Chondrocyte (in vitro differentiated cells): ENCODE measurements at regions not wholly inside any gene's neighbourhood (a gene's known extent, or its start where the extent isn't known, plus 50 kb on each side); places are given as distances from the start of the nearest gene placed in this dataset.

Experiments
- DNase-seq: peaks from one replicate; pipeline ENCODE4 v3.0.0; 2021; ENCODE audit warnings: mixed read lengths, low spot score
- H3K27ac Mint-ChIP-seq: one replicate; pipeline ENCODE4 v1.8.0; 2021; ENCODE audit warnings: mild to moderate bottlenecking, moderate library complexity, mixed read lengths; ENCODE audit not compliant: unreplicated experiment
- H3K27me3 Mint-ChIP-seq: 2 replicates; pipeline ENCODE4 v1.8.0; 2021; ENCODE audit warnings: low read depth, mixed read lengths
- H3K36me3 Mint-ChIP-seq: 2 replicates; pipeline ENCODE4 v1.8.0; 2021; ENCODE audit warnings: low read depth, mixed read lengths
- H3K4me1 Mint-ChIP-seq: 2 replicates; pipeline ENCODE4 v1.8.0; 2021; ENCODE audit warnings: low read depth, mild to moderate bottlenecking, mixed read lengths
- H3K4me3 Mint-ChIP-seq: one replicate; pipeline ENCODE4 v1.8.0; 2021; ENCODE audit warnings: mild to moderate bottlenecking, moderate library complexity, mixed read lengths; ENCODE audit not compliant: unreplicated experiment
- H3K9me3 Mint-ChIP-seq: 2 replicates; pipeline ENCODE4 v1.8.0; 2021; ENCODE audit warnings: low read depth, mixed read lengths
- TF ChIP-seq, protein P1 (sequence below): fragments of 200-600 bp; sonication (generic); IDR thresholded peaks from 2 replicates; pipeline ENCODE4 v1.5.0; 2021; ENCODE audit warnings: antibody characterized with exemption, mild to moderate bottlenecking, moderate library complexity

DNA sequence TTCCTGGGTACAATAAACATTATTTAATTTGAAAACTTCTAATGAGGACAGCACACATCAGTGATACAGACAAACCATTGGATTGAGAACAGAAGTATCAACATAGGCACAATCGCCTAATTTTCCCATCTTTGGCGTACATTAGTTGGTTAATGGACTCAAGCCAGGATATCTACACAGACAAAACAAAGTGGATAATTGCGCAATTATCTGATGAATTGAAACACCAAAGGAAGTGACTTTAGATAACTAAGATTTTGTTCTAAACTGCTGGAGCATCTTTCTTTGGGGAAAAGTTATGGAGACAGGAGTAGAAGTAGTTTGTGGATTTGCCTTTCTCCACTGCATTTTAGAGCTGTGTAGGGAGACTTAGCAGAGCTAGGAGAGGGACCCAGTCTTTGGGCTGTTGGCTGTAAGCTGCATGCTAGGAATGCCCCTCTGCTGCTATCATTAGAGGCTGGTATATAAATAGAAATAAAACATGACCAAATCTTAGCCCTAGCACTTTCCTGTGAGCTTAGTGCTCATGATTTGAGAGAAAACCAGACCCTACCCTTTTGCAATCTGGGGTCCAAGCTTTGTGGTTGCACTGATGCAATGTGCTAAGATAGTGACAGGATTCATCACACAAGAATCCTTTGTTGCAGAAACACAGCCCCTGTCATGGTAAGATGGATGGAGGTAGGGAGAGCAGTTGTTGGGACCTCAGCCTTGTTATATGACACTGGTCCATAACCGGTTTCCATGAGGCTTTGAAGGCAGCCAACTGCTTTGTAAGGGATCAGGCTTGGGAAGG lies 264.5 kb upstream of the PIK3C3 start:
- no peaks in the 10 kb centered on the region for H3K36me3 Mint-ChIP-seq
- H3K4me3 Mint-ChIP-seq: no peak overlapping the region
- H3K27ac Mint-ChIP-seq: no peak overlapping the region
- H3K4me1 Mint-ChIP-seq: peaks cover 2% of the 10 kb centered on the region
- DNase-seq: no peak
- TF ChIP-seq, protein P1, sequence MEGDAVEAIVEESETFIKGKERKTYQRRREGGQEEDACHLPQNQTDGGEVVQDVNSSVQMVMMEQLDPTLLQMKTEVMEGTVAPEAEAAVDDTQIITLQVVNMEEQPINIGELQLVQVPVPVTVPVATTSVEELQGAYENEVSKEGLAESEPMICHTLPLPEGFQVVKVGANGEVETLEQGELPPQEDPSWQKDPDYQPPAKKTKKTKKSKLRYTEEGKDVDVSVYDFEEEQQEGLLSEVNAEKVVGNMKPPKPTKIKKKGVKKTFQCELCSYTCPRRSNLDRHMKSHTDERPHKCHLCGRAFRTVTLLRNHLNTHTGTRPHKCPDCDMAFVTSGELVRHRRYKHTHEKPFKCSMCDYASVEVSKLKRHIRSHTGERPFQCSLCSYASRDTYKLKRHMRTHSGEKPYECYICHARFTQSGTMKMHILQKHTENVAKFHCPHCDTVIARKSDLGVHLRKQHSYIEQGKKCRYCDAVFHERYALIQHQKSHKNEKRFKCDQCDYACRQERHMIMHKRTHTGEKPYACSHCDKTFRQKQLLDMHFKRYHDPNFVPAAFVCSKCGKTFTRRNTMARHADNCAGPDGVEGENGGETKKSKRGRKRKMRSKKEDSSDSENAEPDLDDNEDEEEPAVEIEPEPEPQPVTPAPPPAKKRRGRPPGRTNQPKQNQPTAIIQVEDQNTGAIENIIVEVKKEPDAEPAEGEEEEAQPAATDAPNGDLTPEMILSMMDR: no peak
- peaks cover 6% of the 10 kb centered on the region for H3K9me3 Mint-ChIP-seq
- H3K27me3 Mint-ChIP-seq: peaks cover 17% of the 10 kb centered on the region

DNA sequence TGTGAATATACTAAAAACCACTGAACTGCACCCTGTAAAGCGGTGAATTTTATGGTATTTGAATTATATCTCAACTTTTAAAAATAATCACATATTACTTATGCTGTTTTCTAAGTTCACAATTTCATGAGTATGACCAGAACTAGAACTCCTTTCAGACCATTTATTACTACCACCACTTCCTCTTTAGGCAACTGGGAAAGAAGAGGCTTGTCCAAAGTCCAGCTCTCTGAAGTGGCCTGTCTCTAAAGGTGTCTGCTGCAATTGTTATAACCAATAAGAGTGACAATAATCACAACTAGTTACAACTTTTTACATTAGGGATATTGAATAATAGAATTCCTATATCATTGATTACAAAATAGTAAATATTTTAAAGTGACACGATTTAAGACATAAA lies 267.9 kb upstream of the PIK3C3 start:
- peaks cover 15% of the 10 kb centered on the region for H3K9me3 Mint-ChIP-seq

GRCh38 chr18:41681138-41681880 lies 273.7 kb upstream of the PIK3C3 start:
- Mint-ChIP-seq H3K9me3 (peaks cover 11% of the 10 kb centered on the region), H3K4me3 (no peak overlapping the region), H3K36me3 (peaks cover 2% of the 10 kb centered on the region), H3K27me3 (peaks cover 43% of the 10 kb centered on the region), H3K4me1 (no peaks in the 10 kb centered on the region), H3K27ac (no peak overlapping the region)
- TF ChIP-seq, protein P1: no peak
- no peak for DNase-seq

More for the DNA sequence above, 267.9 kb upstream of the PIK3C3 start:
- TF ChIP-seq, protein P1: no peak
- H3K4me1 Mint-ChIP-seq: no peaks in the 10 kb centered on the region
- no peak for DNase-seq
- H3K27ac Mint-ChIP-seq: no peak overlapping the region
- H3K4me3 Mint-ChIP-seq: no peak overlapping the region
- peaks cover 15% of the 10 kb centered on the region for H3K27me3 Mint-ChIP-seq
- no peaks in the 10 kb centered on the region for H3K36me3 Mint-ChIP-seq

DNA sequence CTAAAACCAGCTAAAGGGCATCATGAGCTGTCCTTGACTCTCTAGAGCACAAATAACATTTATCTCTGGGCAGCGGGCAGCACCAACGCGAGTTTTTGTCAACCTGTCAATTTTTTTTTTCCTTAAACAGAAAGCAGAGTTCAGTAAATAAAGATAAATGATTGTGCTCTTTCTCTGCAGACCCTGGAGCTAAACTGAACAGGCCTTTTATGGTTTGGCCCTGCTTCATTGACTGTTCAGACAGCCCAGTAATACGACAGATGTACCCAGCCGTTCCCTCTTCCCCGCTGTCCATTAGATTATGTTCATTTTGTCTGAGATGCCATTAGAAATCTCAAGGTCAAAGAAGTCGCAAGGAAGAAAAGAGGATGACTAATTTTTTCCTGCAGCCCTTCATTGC lies 280.5 kb upstream of the PIK3C3 start:
- H3K27ac Mint-ChIP-seq: no peak overlapping the region
- no peak overlapping the region for H3K4me3 Mint-ChIP-seq
- TF ChIP-seq, protein P1: no peak
- peaks cover 42% of the 10 kb centered on the region for H3K27me3 Mint-ChIP-seq
- no peak for DNase-seq
- H3K36me3 Mint-ChIP-seq: no peaks in the 10 kb centered on the region
- no peaks in the 10 kb centered on the region for H3K9me3 Mint-ChIP-seq
- H3K4me1 Mint-ChIP-seq: no peaks in the 10 kb centered on the region

DNA sequence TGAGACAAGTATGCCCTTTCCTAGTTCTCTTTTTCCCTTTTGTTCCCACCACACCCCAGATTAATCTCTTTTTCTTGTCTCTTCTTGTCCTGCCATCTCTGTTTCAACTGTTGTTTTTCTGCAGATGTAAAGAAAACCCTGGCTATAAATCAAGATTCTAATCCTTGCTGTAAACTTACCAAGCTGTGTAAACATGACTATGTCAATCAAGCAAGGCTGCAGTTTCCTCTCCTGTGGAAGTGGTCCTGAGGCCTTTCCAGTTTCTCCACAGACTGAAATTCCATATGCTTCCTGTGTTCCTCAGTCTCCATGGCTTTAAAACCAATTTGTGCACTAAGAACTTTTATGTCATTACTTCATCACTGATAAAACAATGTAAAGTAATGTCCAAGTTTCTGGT lies 288.8 kb upstream of the PIK3C3 start:
- H3K9me3 Mint-ChIP-seq: peaks cover 4% of the 10 kb centered on the region
- no peak overlapping the region for H3K4me3 Mint-ChIP-seq
- no peak overlapping the region for H3K27ac Mint-ChIP-seq
- DNase-seq: no peak
- H3K4me1 Mint-ChIP-seq: peaks cover 5% of the 10 kb centered on the region
- TF ChIP-seq, protein P1: no peak
- H3K36me3 Mint-ChIP-seq: no peaks in the 10 kb centered on the region
- H3K27me3 Mint-ChIP-seq: peaks cover 14% of the 10 kb centered on the region
